Mucosa of rectum (tissue), 2 donors: ENCODE measurements at regions not wholly inside any gene's neighbourhood (a gene's known extent, or its start where the extent isn't known, plus 50 kb on each side); places are given as distances from the start of the nearest gene placed in this dataset.
"Not testable (repeated sequence)": the region's sequence is repeated elsewhere in the genome, so short reads cannot be mapped to it uniquely, and the experiment has no call there.

Experiments
- H3K27ac ChIP-seq, 2 donors: one replicate each; pipeline ENCODE4 v1.7.0; 2013; ENCODE audit warnings: inconsistent platforms in 2 of 2, low read depth in 2 of 2, low read length in 2 of 2
- H3K27me3 ChIP-seq, 2 donors: one replicate each; pipeline ENCODE4 v1.7.0; 2013; ENCODE audit warnings: low read length in 2 of 2; ENCODE audit not compliant: control insufficient read depth in 2 of 2, insufficient read depth in 2 of 2
- H3K36me3 ChIP-seq, 2 donors: one replicate each; pipeline ENCODE4 v1.7.0; 2013; ENCODE audit warnings: low read length in 2 of 2; ENCODE audit not compliant: control insufficient read depth in 2 of 2, insufficient read depth in 2 of 2
- H3K4me1 ChIP-seq, 2 donors: one replicate each; pipeline ENCODE4 v1.7.0; 2013; ENCODE audit warnings: low read length in 2 of 2, mild to moderate bottlenecking in 1 of 2; ENCODE audit not compliant: control insufficient read depth in 2 of 2, insufficient read depth in 2 of 2
- H3K4me3 ChIP-seq, 2 donors: one replicate each; pipeline ENCODE4 v1.7.0; 2013; ENCODE audit warnings: low read length in 2 of 2
- H3K9ac ChIP-seq, 2 donors: one replicate each; pipeline ENCODE4 v1.7.0; 2013; ENCODE audit warnings: low read length in 2 of 2, low read depth in 1 of 2, mild to moderate bottlenecking in 1 of 2
- H3K9me3 ChIP-seq, 2 donors: one replicate each; pipeline ENCODE4 v1.7.0; 2013; ENCODE audit warnings: low read length in 2 of 2; ENCODE audit not compliant: control insufficient read depth in 2 of 2
- donor health status: healthy.
- donor health status: Normal muscosa, but diverticular disease.

GRCh38 chr2:113341191-113341869, 62.6 kb upstream of the PAX8 start:
- Histone ChIP-seq H3K9ac (no peak overlapping the region), H3K36me3 (no peaks in the 10 kb centered on the region), H3K27me3 (no peaks in the 10 kb centered on the region), H3K9me3 (no peaks in the 10 kb centered on the region), H3K4me3 (no peak overlapping the region), H3K27ac (no peak overlapping the region), H3K4me1 (no peaks in the 10 kb centered on the region)

GRCh38 chr2:113337809-113338208, 59.1 kb upstream of the PAX8 start:
- no peaks in the 10 kb centered on the region for H3K27me3 ChIP-seq
- no peak overlapping the region for H3K4me3 ChIP-seq
- H3K9ac ChIP-seq: no peak overlapping the region
- H3K27ac ChIP-seq: no peak overlapping the region
- H3K36me3 ChIP-seq: no peaks in the 10 kb centered on the region
- H3K4me1 ChIP-seq: peaks cover 0 to 3% of the 10 kb centered on the region in 2 donors
- H3K9me3 ChIP-seq: no peaks in the 10 kb centered on the region

- H3K9ac ChIP-seq, H3K27ac ChIP-seq, H3K4me1 ChIP-seq, H3K27me3 ChIP-seq, H3K4me3 ChIP-seq, H3K36me3 ChIP-seq, H3K9me3 ChIP-seq: not testable (repeated sequence)
Measured at GRCh38 chr2:113336040-113336439, 57.3 kb upstream of the PAX8 start.

- Histone ChIP-seq H3K4me1 (peaks cover 0 to 3% of the 10 kb centered on the region in 2 donors), H3K9me3 (no peaks in the 10 kb centered on the region), H3K9ac (no peak overlapping the region), H3K27ac (no peak overlapping the region), H3K27me3 (no peaks in the 10 kb centered on the region), H3K36me3 (no peaks in the 10 kb centered on the region), H3K4me3 (no peak overlapping the region)
Measured at GRCh38 chr2:113334147-113334546, 55.4 kb upstream of the PAX8 start.

GRCh38 chr2:113333735-113334134, 55.0 kb upstream of the PAX8 start:
- not testable (repeated sequence) for H3K4me1 ChIP-seq, H3K27me3 ChIP-seq, H3K9me3 ChIP-seq, H3K4me3 ChIP-seq, H3K36me3 ChIP-seq, H3K9ac ChIP-seq, H3K27ac ChIP-seq

- H3K9me3 ChIP-seq, H3K9ac ChIP-seq, H3K27ac ChIP-seq, H3K27me3 ChIP-seq, H3K36me3 ChIP-seq, H3K4me3 ChIP-seq, H3K4me1 ChIP-seq: not testable (repeated sequence)
Measured at GRCh38 chr2:113330060-113330767, 51.5 kb upstream of the PAX8 start.

- H3K36me3 ChIP-seq, H3K27me3 ChIP-seq, H3K9ac ChIP-seq, H3K9me3 ChIP-seq, H3K4me3 ChIP-seq, H3K27ac ChIP-seq, H3K4me1 ChIP-seq: not testable (repeated sequence)
Measured at GRCh38 chr2:113328973-113329372, 50.3 kb upstream of the PAX8 start.

- H3K27ac ChIP-seq, H3K9me3 ChIP-seq, H3K27me3 ChIP-seq, H3K4me1 ChIP-seq, H3K4me3 ChIP-seq, H3K36me3 ChIP-seq, H3K9ac ChIP-seq: not testable (repeated sequence)
Measured at GRCh38 chr2:113328572-113328971, 49.9 kb upstream of the PAX8 start.
